ENCODE measurements at regions not wholly inside any gene's neighbourhood (a gene's known extent, or its start where the extent isn't known, plus 50 kb on each side); places are given as distances from the start of the nearest gene placed in this dataset.

DNA sequence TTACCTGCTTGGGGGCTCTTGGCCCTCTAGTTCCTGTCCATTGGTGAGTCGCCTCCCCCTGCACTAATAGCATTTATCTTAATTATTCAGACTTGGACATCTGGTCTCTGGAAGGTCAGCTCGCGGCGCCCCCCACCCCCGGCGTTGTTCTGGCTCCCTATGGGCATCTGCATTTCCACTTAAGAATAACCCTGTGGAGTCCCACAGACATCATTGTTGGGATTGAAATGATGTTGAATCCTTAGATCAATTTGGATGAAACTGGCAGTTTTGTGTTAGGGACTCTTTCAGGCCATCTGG lies 313.8 kb upstream of the HS6ST1 start:
- no peak for TF ChIP-seq EZH2 (IDR thresholded peaks at IDR 0.05; ENCODE audit: borderline replicate concordance)
- TF ChIP-seq, protein P1, sequence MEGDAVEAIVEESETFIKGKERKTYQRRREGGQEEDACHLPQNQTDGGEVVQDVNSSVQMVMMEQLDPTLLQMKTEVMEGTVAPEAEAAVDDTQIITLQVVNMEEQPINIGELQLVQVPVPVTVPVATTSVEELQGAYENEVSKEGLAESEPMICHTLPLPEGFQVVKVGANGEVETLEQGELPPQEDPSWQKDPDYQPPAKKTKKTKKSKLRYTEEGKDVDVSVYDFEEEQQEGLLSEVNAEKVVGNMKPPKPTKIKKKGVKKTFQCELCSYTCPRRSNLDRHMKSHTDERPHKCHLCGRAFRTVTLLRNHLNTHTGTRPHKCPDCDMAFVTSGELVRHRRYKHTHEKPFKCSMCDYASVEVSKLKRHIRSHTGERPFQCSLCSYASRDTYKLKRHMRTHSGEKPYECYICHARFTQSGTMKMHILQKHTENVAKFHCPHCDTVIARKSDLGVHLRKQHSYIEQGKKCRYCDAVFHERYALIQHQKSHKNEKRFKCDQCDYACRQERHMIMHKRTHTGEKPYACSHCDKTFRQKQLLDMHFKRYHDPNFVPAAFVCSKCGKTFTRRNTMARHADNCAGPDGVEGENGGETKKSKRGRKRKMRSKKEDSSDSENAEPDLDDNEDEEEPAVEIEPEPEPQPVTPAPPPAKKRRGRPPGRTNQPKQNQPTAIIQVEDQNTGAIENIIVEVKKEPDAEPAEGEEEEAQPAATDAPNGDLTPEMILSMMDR (IDR thresholded peaks at IDR 0.05; ENCODE audit: poor library complexity): no peak
